ENCODE measurements at regions not wholly inside any gene's neighbourhood (a gene's known extent, or its start where the extent isn't known, plus 50 kb on each side); places are given as distances from the start of the nearest gene placed in this dataset.

DNA sequence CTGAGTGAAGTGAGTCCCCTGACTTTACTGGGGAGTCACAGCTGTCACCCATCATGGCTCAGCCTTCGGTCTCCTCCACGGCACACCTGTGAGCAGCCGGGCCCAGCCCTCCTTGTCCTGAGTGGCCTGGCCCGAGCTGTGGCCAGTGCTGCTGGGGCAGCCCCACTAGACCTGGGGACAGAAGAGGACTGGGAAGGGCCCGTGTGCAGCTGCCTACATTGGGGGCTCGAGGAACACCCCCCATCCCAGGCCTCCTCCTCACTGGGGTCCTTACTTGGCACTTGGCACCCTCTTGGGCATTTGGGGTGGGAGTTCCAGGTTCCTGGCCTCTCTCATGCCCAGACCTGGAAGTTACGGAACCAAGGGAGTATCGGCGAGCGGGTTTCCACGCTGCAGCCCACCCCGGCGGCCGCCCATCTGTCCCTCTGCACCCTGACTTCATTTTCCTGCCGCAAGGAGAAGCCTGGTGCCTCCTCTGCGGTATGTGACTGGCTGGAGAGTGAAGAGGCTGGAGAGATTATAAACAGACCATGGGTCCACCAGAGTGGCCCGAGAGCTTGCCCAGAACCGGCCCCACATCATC, 179.7 kb downstream of the KIF26A start:
- TF ChIP-seq, protein P1, sequence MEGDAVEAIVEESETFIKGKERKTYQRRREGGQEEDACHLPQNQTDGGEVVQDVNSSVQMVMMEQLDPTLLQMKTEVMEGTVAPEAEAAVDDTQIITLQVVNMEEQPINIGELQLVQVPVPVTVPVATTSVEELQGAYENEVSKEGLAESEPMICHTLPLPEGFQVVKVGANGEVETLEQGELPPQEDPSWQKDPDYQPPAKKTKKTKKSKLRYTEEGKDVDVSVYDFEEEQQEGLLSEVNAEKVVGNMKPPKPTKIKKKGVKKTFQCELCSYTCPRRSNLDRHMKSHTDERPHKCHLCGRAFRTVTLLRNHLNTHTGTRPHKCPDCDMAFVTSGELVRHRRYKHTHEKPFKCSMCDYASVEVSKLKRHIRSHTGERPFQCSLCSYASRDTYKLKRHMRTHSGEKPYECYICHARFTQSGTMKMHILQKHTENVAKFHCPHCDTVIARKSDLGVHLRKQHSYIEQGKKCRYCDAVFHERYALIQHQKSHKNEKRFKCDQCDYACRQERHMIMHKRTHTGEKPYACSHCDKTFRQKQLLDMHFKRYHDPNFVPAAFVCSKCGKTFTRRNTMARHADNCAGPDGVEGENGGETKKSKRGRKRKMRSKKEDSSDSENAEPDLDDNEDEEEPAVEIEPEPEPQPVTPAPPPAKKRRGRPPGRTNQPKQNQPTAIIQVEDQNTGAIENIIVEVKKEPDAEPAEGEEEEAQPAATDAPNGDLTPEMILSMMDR (IDR thresholded peaks at IDR 0.05) = no peak
- no peak for TF ChIP-seq ZFX (IDR thresholded peaks at IDR 0.05; ENCODE audit: borderline replicate concordance)

Data from 22Rv1 (cell line).